CD8-positive, alpha-beta memory T cell (primary cell): ENCODE measurements at regions not wholly inside any gene's neighbourhood (a gene's known extent, or its start where the extent isn't known, plus 50 kb on each side); places are given as distances from the start of the nearest gene placed in this dataset.

Experiments used
- CTCF ChIA-PET: fragments of 350-600 bp; sonication (Branson Sonifier 250); formaldehyde crosslinking; loops from one replicate; lab custom pipeline; 2021; ENCODE audit warnings: antibody characterized with exemption; lab: Charles Lee
- POLR2A ChIA-PET: fragments of 350-600 bp; sonication (Branson Sonifier 250); formaldehyde crosslinking; loops from one replicate; lab custom pipeline; 2021; ENCODE audit warnings: antibody characterized with exemption; lab: Charles Lee
- DNase-seq, 5 donors: peaks; one replicate each; pipeline versions ENCODE4 v3.0.0 to v3.0.0-alpha.2; 2020 to 2022; ENCODE audit warnings: mixed read lengths in 1 of 5
- H3K27ac ChIP-seq: one replicate; pipeline ENCODE4 v1.7.0; 2013; ENCODE audit warnings: low read depth, mild to moderate bottlenecking, low read length, moderate library complexity
- H3K27me3 ChIP-seq: 2 replicates; pipeline ENCODE4 v1.7.0; 2013; ENCODE audit warnings: low read length, mild to moderate bottlenecking; ENCODE audit not compliant: insufficient read depth, poor library complexity, severe bottlenecking
- H3K36me3 ChIP-seq: 2 replicates; pipeline ENCODE4 v1.7.0; 2013; ENCODE audit warnings: mild to moderate bottlenecking, low read length, moderate library complexity; ENCODE audit not compliant: insufficient read depth
- H3K4me1 ChIP-seq: 2 replicates; pipeline ENCODE4 v1.7.0; 2013; ENCODE audit warnings: mild to moderate bottlenecking, low read length, moderate library complexity; ENCODE audit not compliant: insufficient read depth
- H3K4me3 ChIP-seq: 2 replicates; pipeline ENCODE4 v1.7.0; 2013; ENCODE audit warnings: mild to moderate bottlenecking, low read length
- H3K9me3 ChIP-seq: 2 replicates; pipeline ENCODE4 v1.7.0; 2013; ENCODE audit warnings: mild to moderate bottlenecking, low read length
- H3K27ac Mint-ChIP-seq, 8 donors: one replicate each; pipeline ENCODE4 v1.8.0; 2020 to 2021; ENCODE audit warnings: mixed read lengths in 8 of 8, mild to moderate bottlenecking in 6 of 8, inconsistent platforms in 3 of 8, moderate library complexity in 3 of 8
- H3K27me3 Mint-ChIP-seq, 2 donors: one replicate each; pipeline ENCODE4 v1.8.0; 2020 to 2021; ENCODE audit warnings: mixed read lengths in 2 of 2, mild to moderate bottlenecking in 1 of 2, moderate library complexity in 1 of 2
- H3K36me3 Mint-ChIP-seq, 3 donors: one replicate each; pipeline ENCODE4 v1.8.0; 2020 to 2021; ENCODE audit warnings: mixed read lengths in 3 of 3, inconsistent platforms in 1 of 3, mild to moderate bottlenecking in 1 of 3
- H3K4me1 Mint-ChIP-seq, 3 donors: one replicate each; pipeline ENCODE4 v1.8.0; 2020 to 2021; ENCODE audit warnings: mixed read lengths in 3 of 3, inconsistent platforms in 1 of 3, mild to moderate bottlenecking in 1 of 3
- H3K4me3 Mint-ChIP-seq, 7 donors: one replicate each; pipeline ENCODE4 v1.8.0; 2020 to 2021; ENCODE audit warnings: mixed read lengths in 7 of 7, mild to moderate bottlenecking in 6 of 7, moderate library complexity in 4 of 7, inconsistent platforms in 2 of 7
- H3K9me3 Mint-ChIP-seq, 5 donors: one replicate each; pipeline ENCODE4 v1.8.0; 2020 to 2022; ENCODE audit warnings: mixed read lengths in 5 of 5, mild to moderate bottlenecking in 3 of 5, moderate library complexity in 2 of 5, inconsistent platforms in 1 of 5

GRCh38 chr6:141313986-141314385 is 818.7 kb upstream of the GJE1 start:
- no peaks in the 10 kb centered on the region for H3K4me1 ChIP-seq
- no peaks in the 10 kb centered on the region for H3K36me3 ChIP-seq
- CTCF ChIA-PET, result no interaction called here

GRCh38 chr6:141309295-141309694 is 823.4 kb upstream of the GJE1 start:
- DNase-seq, result no peak
- POLR2A ChIA-PET, result no interaction called here
- Mint-ChIP-seq H3K27me3 (peaks cover 0 to 6% of the 10 kb centered on the region in 2 donors), H3K4me3 (no peak overlapping the region), H3K27ac (peak overlapping the region in 1 of 8 donors; percentile 1), H3K9me3 (no peaks in the 10 kb centered on the region), H3K36me3 (peaks cover 0 to 4% (median 0%) of the 10 kb centered on the region in 3 donors), H3K4me1 (peaks cover 0 to 8% (median 0%) of the 10 kb centered on the region in 3 donors)
- no peaks in the 10 kb centered on the region for H3K27me3 ChIP-seq
- CTCF ChIA-PET, result interaction anchor here (0.7 to 1.3 kb wide), 2 partner anchors 253 to 255 kb away, joined by 3 to 7 read pairs; no protein-coding TSS in a partner anchor
- no peak overlapping the region for H3K4me3 ChIP-seq
- no peaks in the 10 kb centered on the region for H3K9me3 ChIP-seq
- no peaks in the 10 kb centered on the region for H3K4me1 ChIP-seq
- no peak overlapping the region for H3K27ac ChIP-seq
- H3K36me3 ChIP-seq, result no peaks in the 10 kb centered on the region

More at GRCh38 chr6:141313986-141314385, 818.7 kb upstream of the GJE1 start:
- H3K27ac ChIP-seq, result no peak overlapping the region
- H3K9me3 ChIP-seq, result no peaks in the 10 kb centered on the region
- H3K4me3 Mint-ChIP-seq, result no peak overlapping the region
- H3K9me3 Mint-ChIP-seq, result no peaks in the 10 kb centered on the region
- no peaks in the 10 kb centered on the region for H3K27me3 ChIP-seq
- H3K27ac Mint-ChIP-seq, result no peak overlapping the region
- H3K4me3 ChIP-seq, result no peak overlapping the region
- H3K36me3 Mint-ChIP-seq, result no peaks in the 10 kb centered on the region
- POLR2A ChIA-PET, result no interaction called here
- peaks cover 0 to 3% (median 0%) of the 10 kb centered on the region in 3 donors for H3K4me1 Mint-ChIP-seq
- DNase-seq, result no peak
- peaks cover 0 to 5% of the 10 kb centered on the region in 2 donors for H3K27me3 Mint-ChIP-seq

GRCh38 chr6:141307309-141307998 is 825.3 kb upstream of the GJE1 start:
- peaks cover 0 to 4% (median 0%) of the 10 kb centered on the region in 3 donors for H3K36me3 Mint-ChIP-seq
- POLR2A ChIA-PET, result no interaction called here
- no peak for DNase-seq
- H3K9me3 Mint-ChIP-seq, result no peaks in the 10 kb centered on the region
- no peak overlapping the region for H3K4me3 Mint-ChIP-seq
- Histone ChIP-seq H3K36me3 (no peaks in the 10 kb centered on the region), H3K9me3 (no peaks in the 10 kb centered on the region), H3K4me1 (no peaks in the 10 kb centered on the region), H3K27ac (no peak overlapping the region), H3K4me3 (no peak overlapping the region), H3K27me3 (no peaks in the 10 kb centered on the region)
- H3K27me3 Mint-ChIP-seq, result peaks cover 0 to 6% of the 10 kb centered on the region in 2 donors
- peak overlapping the region in 1 of 8 donors; percentile 24 for H3K27ac Mint-ChIP-seq
- CTCF ChIA-PET, result no interaction called here
- H3K4me1 Mint-ChIP-seq, result peaks cover 0 to 8% (median 0%) of the 10 kb centered on the region in 3 donors

- CTCF ChIA-PET, result no interaction called here
- Histone ChIP-seq H3K27ac (no peak overlapping the region), H3K36me3 (no peaks in the 10 kb centered on the region), H3K27me3 (no peaks in the 10 kb centered on the region), H3K4me3 (no peak overlapping the region), H3K9me3 (no peaks in the 10 kb centered on the region), H3K4me1 (no peaks in the 10 kb centered on the region)
- POLR2A ChIA-PET, result no interaction called here
- DNase-seq, result no peak
- no peaks in the 10 kb centered on the region for H3K9me3 Mint-ChIP-seq
- no peak overlapping the region for H3K27ac Mint-ChIP-seq
- peaks cover 0 to 2% of the 10 kb centered on the region in 2 donors for H3K27me3 Mint-ChIP-seq
- peaks cover 0 to 5% (median 0%) of the 10 kb centered on the region in 3 donors for H3K4me1 Mint-ChIP-seq
- no peak overlapping the region for H3K4me3 Mint-ChIP-seq
- peaks cover 0 to 4% (median 0%) of the 10 kb centered on the region in 3 donors for H3K36me3 Mint-ChIP-seq
Measured at GRCh38 chr6:141303907-141304306, 828.8 kb upstream of the GJE1 start.

GRCh38 chr6:141301779-141302178 is 830.9 kb upstream of the GJE1 start:
- Histone ChIP-seq H3K9me3 (no peaks in the 10 kb centered on the region), H3K27me3 (no peaks in the 10 kb centered on the region), H3K27ac (no peak overlapping the region), H3K4me3 (no peak overlapping the region), H3K4me1 (no peaks in the 10 kb centered on the region), H3K36me3 (no peaks in the 10 kb centered on the region)
- ChIA-PET CTCF (no interaction called here), POLR2A (no interaction called here)
- no peaks in the 10 kb centered on the region for H3K36me3 Mint-ChIP-seq
- H3K4me3 Mint-ChIP-seq, result no peak overlapping the region
- H3K4me1 Mint-ChIP-seq, result no peaks in the 10 kb centered on the region
- no peaks in the 10 kb centered on the region for H3K9me3 Mint-ChIP-seq
- no peak for DNase-seq
- no peak overlapping the region for H3K27ac Mint-ChIP-seq
- no peaks in the 10 kb centered on the region for H3K27me3 Mint-ChIP-seq

- H3K27ac Mint-ChIP-seq, result peak overlapping the region in 1 of 8 donors; percentile 59
- CTCF ChIA-PET, result no interaction called here
Measured at GRCh38 chr6:141290941-141291721, 841.6 kb upstream of the GJE1 start.

GRCh38 chr6:141288947-141289346 is 843.8 kb upstream of the GJE1 start:
- no peak overlapping the region for H3K27ac Mint-ChIP-seq
- no peaks in the 10 kb centered on the region for H3K9me3 ChIP-seq
- H3K4me3 Mint-ChIP-seq, result no peak overlapping the region
- peaks cover 5 to 11% (median 11%) of the 10 kb centered on the region in 5 donors for H3K9me3 Mint-ChIP-seq
- no peak for DNase-seq
- no peaks in the 10 kb centered on the region for H3K4me1 Mint-ChIP-seq
- H3K27ac ChIP-seq, result no peak overlapping the region
- H3K27me3 ChIP-seq, result no peaks in the 10 kb centered on the region
- POLR2A ChIA-PET, result no interaction called here
- H3K36me3 ChIP-seq, result no peaks in the 10 kb centered on the region
- no peaks in the 10 kb centered on the region for H3K4me1 ChIP-seq
- H3K4me3 ChIP-seq, result no peak overlapping the region
- peaks cover 0 to 2% of the 10 kb centered on the region in 2 donors for H3K27me3 Mint-ChIP-seq
- CTCF ChIA-PET, result no interaction called here
- H3K36me3 Mint-ChIP-seq, result peaks cover 0 to 10% (median 0%) of the 10 kb centered on the region in 3 donors

More at GRCh38 chr6:141290941-141291721, 841.6 kb upstream of the GJE1 start:
- no peak overlapping the region for H3K27ac ChIP-seq
- no peaks in the 10 kb centered on the region for H3K36me3 ChIP-seq
- POLR2A ChIA-PET, result no interaction called here
- H3K9me3 ChIP-seq, result no peaks in the 10 kb centered on the region
- Mint-ChIP-seq H3K4me3 (no peak overlapping the region), H3K9me3 (peaks cover 5 to 11% (median 11%) of the 10 kb centered on the region in 5 donors), H3K4me1 (no peaks in the 10 kb centered on the region), H3K27me3 (peaks cover 0 to 2% of the 10 kb centered on the region in 2 donors), H3K36me3 (peaks cover 0 to 10% (median 0%) of the 10 kb centered on the region in 3 donors)
- no peak overlapping the region for H3K4me3 ChIP-seq
- DNase-seq, result no peak
- H3K4me1 ChIP-seq, result no peaks in the 10 kb centered on the region
- no peaks in the 10 kb centered on the region for H3K27me3 ChIP-seq

GRCh38 chr6:141282263-141282662 is 850.5 kb upstream of the GJE1 start:
- H3K9me3 Mint-ChIP-seq, result peaks cover 0 to 2% (median under 1%) of the 10 kb centered on the region in 5 donors
- H3K27ac Mint-ChIP-seq, result no peak overlapping the region
- Histone ChIP-seq H3K27me3 (no peaks in the 10 kb centered on the region), H3K36me3 (no peaks in the 10 kb centered on the region), H3K4me3 (no peak overlapping the region), H3K27ac (no peak overlapping the region), H3K9me3 (no peaks in the 10 kb centered on the region), H3K4me1 (no peaks in the 10 kb centered on the region)
- CTCF ChIA-PET, result no interaction called here
- H3K36me3 Mint-ChIP-seq, result no peaks in the 10 kb centered on the region
- peaks cover 0 to 3% of the 10 kb centered on the region in 2 donors for H3K27me3 Mint-ChIP-seq
- DNase-seq, result no peak
- H3K4me3 Mint-ChIP-seq, result no peak overlapping the region
- POLR2A ChIA-PET, result no interaction called here
- no peaks in the 10 kb centered on the region for H3K4me1 Mint-ChIP-seq
